GM19238 (cell line): ENCODE measurements at regions not wholly inside any gene's neighbourhood (a gene's known extent, or its start where the extent isn't known, plus 50 kb on each side); places are given as distances from the start of the nearest gene placed in this dataset.
"Not testable (repeated sequence)": the region's sequence is repeated elsewhere in the genome, so short reads cannot be mapped to it uniquely, and the experiment has no call there.

ENCODE experiments used
- DNase-seq: peaks from one replicate; pipeline ENCODE4 v3.0.0; 2011; ENCODE audit warnings: low spot score; ENCODE audit not compliant: insufficient read length

DNA sequence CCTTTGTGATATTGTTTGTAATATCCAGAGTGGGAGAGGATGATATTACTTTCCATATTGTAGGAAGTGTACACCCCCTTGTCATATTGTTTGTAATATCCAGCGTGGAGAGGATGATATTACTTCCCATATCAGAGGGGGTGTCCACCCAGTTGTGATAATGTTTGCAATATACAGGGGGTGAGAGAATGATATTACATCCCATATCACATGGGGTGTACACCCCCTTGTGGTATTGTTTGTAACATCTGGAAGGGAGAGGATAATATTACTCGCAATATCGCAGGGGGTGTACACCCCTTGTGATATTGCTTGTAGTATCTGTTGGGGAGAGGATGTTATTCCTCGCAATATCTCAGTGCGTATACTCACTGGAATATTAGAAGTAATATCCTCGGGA lies 61.5 kb downstream of the PRSS23 start:
- no peak for DNase-seq

DNA sequence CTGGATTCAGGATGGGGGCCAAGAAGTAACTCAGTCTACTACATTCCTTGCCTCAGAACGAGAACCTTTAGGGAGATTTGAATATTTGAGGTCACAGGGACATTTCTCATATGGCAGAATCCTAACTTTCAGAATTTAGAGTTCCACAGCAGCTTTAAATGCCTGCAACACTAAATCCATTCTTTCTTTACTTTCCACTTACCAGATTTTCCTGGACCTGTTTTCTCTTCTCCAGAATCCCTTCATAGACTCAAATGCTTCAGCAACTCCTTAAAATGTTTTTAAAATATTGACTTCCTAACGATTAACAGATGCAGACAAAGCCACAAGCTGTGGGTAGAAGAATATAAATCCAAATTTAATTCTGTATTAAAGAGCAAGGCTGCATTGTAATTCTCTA lies 63.1 kb downstream of the PRSS23 start:
- DNase-seq, result no peak

DNA sequence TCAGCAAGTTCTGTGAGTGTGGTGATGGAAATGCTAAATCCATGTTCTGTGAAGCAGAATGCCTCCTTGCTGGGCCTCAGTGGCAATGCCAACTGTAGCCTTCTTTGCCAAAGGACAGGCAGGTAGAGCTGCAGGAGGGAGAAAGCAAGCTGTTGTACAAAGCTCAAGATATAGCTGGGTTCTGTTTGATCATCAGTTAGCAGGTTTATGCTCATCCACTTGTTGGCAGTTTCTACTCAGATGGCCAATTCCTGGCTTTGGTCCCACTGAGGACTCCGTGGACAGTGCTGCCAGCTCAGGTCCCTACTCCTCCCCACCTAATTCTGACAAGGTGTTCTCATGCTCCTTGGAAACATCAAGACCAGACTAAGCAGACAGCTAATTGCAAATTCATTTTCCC lies 65.1 kb downstream of the PRSS23 start:
- no peak for DNase-seq

DNA sequence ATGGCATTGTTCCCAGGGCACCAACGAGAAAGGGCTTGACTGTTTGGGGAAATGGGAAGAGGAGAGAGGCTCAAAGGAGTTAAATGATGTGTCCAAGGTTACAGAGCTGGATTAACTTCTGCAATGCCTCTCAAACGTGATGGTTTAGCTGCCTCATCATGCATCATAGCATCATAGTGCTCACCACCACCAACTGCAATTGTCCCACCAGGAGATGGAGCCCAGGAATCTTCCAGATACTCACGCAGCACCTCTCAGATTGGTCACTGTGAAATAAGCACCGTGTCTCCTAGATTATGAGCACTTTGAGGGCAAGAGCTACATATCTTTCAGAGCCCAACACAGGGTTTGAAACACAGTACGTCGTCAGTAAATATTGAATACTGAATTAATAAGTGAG lies 69.2 kb downstream of the PRSS23 start:
- no peak for DNase-seq

DNA sequence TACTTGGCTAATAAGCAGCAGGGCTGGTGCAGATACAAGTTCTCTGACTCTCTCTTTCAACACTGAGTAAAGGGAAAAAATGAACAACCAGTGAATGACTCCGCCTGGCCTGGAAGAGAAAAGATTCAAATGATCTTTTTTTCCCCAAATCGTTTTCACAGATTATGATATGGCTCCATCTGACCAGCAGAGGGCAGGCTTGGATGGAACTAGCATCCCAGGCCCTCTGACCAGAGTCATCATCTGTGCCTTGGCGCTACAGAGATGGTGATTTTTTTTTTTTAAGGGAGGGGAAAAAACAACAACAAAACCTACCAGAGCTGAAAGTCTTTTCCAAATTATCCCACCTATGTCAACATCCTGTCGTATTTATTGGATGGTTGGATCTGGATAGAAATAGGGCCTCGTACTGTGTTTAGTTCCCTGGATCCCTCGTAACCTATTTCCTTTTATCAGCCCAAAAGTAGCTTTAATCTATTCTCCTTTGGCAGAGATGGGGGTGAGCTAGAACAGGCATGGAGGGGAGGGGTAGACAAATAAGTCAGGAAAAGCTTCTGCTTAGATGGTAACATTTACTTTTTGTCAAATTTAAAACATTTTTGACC lies 69.7 kb downstream of the PRSS23 start:
- peak; percentile 30 for DNase-seq

DNA sequence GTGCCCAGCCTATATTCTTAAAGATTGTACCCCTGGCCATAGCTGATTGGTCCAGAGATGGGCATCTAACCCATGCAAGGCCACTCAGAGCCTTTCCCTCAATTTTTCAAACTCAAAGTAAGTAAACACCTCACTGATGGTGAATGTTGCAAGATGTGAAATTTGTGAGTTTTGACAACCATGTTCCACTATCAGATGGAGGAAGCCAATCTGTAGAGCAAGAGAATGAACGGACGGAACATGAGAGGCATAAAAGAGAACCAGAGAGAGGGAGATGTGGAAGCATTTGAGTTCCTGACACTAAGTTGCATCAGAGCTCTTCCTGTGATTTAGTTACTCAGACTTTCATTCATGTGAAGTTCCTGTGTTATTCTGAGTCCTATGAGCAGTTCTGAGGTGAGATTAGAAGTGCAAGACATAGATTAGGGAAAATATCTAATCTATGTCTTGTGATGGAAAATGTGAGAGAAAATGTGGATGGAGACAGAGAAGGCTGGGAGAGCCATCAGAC lies 73.3 kb downstream of the PRSS23 start:
- no peak for DNase-seq

DNA sequence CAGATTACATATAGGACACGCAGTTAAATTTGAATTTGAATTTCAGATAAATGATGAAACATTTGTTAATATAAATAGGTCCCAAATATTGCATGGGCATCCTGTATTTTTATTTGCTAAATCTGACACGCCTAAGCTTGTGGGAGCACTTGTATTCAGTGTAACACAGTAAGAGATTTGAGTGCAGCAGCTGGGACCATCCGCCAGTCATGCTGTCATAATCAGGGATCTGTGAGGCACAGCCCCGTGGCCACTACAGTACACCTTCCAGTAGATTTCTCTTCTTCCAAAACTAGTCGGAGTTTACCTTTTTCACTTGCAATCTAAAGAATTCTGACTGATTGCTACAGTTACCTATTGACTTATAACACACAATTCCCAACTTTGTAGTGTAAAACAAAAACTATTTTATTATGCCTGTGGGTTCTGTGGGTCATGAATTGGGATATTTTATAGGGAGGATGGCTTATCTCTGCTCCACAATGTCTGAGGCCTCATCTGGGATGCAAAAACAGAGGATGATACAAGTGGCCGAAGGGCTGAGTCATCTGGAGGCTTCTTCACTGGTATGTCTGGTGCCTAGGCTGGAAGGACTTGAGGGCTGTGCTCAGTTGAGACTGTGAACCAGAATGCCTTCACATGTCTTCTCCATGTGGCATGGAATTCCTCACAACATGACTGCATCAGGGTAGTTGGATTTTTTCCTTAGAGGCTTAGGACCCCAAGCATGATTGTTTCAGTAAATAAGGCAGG lies 74.1 kb downstream of the PRSS23 start:
- DNase-seq, result no peak

DNA sequence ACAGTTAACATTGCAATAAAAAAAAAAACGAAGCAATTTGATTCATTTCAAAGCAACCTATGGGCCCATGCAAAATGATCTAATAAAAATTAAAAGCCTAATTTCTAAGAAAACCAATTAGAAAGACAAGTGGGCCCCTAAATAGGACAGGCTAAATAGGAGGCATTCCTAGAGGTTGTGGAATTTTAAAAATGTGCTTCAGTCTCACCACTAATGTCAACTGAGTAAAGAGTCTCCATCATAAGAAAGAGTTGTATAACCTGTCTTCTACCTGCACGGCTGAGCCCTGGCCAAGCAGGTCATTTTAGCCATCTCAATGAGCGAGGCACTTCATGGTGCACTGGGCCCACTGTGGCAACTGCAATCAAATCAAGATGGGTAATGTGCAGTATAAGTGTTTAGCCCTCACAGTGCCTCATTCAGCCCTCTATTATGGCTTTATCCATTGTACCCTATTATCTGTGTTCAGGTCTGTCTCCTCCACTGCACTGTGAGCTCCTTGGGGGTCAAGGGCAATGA lies 76.4 kb downstream of the PRSS23 start:
- DNase-seq, result no peak

DNA sequence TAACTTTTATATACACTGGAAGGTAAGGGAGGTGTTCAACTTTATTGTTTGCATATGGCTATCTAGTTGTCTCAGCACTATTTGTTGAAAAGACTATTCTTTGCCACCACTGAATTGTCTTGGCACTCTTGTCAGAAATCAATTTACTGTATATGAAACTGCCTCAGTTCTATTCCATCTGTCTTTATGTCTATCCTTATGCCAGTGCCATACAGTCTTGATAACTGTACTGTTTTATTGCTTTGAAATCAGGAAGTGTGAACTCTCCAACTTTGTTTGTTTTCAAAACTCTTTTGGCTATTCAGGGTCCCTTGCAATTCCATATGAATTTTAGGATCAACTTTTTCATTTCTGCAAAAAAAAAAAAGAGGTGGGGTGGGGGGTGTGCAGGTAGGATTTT lies 77.2 kb downstream of the PRSS23 start:
- no peak for DNase-seq

DNA sequence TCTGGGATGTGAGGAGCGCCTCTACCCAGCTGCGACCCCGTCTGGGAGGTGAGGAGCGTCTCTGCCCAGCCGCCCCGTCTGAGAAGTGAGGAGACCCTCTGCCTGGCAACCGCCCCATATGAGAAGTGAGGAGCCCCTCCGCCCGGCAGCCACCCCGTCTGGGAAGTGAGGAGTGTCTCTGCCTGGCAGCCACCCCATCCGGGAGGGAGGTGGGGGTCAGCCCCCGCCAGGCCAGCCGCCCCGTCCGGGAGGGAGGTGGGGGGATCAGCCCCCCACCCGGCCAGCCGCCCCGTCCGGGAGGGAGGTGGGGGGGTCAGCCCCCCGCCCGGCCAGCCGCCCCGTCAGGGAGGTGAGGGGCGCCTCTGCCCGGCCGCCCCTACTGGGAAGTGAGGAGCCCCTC lies 76.0 kb downstream of the FZD4 start:
- DNase-seq, result not testable (repeated sequence)

DNA sequence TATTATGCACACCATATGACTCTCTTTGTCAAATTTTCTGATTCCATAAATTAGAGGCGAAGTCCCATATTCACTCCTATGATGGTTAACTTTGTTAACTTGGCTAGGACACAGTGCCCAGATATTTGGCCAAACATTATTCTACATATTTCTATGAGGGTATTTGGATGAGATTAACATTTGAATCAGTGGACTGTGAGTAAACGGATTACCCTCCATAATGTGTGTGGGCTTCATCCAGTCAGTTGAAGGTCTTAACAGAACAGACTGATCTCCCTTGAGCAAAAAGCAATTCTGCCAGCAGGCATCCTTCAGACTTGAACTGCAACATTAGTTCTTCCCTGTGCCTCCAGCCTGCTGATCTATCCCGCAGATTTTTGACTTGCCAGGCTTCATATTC lies 69.9 kb downstream of the FZD4 start:
- DNase-seq, result no peak

DNA sequence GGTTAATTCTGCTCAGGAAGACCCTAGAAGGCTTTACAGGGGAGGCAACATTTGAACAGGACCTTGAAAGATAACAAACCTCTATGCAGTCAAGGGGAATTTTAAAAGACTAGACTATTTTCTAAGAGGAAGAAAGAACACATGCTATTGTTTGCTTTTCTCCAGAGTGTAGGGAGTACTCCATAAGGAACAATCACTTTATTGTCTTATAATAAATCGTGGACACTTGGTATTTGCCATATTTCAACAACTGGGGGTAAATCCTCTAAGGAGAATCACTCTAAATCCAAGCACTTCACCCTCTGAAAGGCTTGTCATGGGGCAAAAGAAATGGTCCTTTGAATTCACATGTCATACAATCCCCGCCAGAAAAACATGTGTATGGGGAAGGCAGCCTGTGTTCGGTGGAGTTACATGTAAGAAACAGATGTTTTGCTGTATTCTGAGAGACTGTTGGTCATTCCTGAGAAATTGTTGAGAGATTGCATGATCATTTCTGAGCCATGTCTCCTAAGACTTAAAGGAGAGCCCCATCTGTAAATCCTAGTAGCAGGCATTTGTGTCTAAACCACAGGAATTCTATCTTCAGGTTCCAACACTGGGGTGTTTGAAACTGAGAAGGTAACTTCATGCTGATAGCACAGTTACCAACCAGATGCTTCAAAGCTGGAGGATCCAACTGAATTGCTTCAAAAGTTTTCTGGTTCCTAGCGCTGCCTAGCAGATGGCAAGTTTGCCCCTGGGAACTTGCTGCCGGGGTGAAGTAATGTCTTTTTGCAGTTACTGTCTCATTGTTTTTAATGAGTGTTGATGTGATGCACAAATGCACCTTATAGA lies 66.8 kb downstream of the FZD4 start:
- DNase-seq, result no peak

DNA sequence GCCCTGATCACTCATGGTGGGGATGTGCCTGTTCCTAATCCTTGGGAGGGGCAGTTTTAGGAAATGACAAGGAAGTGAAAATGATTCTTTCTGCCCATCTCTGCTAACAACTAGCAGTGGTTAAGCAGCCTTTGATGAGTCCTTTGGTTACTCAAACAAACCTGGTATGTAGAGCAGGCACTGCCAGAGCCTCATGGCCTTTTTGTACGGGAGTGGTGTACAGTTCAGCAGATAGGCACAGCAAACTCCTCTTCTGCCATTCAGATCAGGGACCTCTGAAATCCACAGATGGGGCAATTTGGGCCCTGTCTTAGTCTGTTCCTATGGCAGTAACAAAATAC lies 66.2 kb downstream of the FZD4 start:
- no peak for DNase-seq

DNA sequence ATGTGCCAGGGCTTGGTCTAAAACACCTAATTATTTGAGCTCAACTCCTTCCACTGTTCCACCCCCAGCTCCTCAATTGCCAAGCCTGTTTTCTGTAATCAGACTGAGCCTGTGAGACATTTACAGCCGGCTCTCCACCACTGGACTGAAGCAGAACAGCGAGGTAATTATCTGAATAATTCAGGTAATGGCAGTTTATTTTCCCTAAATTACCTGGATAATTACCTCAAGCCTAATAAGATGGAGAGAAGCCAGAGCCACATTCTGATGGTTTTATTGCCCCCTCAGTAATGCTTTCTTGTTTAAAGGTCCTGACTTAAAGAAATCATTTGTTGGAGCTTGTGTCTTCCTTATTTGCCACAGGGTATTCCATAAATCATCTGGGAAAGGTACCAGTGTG lies 64.2 kb downstream of the FZD4 start:
- no peak for DNase-seq

DNA sequence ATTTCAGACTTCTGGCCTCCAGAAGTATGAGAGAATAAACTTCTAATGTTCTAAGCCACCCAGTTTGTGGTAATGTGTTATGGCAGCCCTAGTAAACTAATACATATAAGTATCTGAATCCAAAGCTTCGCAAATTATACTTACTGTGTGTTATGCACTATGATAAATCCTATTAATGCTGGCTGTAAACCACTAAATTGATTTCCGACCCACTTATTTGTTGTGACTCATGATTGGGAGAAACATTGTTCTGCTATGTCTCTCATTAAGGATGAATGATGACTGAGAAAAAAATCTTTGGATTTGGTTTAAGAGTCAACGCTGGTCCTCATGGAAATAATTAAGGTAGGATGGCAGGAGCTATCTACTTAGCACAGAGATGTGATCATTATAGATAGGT lies 62.0 kb downstream of the FZD4 start:
- no peak for DNase-seq
